Endothelial cell of umbilical vein (primary cell): ENCODE measurements at regions not wholly inside any gene's neighbourhood (a gene's known extent, or its start where the extent isn't known, plus 50 kb on each side); places are given as distances from the start of the nearest gene placed in this dataset.

Experiments
- BruUV-seq: library from RNA; stranded (reverse); fragments of 400-500 nt; replicated peaks from 2 replicates; lab custom pipeline; 2021; lab: Mats Ljungman, UMichigan
- CTCF ChIA-PET: fragments of 300-600, 350-600 bp; sonication (Branson Sonifier 250); formaldehyde crosslinking; loops from one replicate; lab custom pipeline; 2021; ENCODE audit warnings: antibody characterized with exemption, inconsistent platforms; lab: Charles Lee
- POLR2A ChIA-PET: fragments of 300-600, 350-600 bp; sonication (Branson Sonifier 250); formaldehyde crosslinking; loops from one replicate; lab custom pipeline; 2021; ENCODE audit warnings: antibody characterized with exemption, inconsistent platforms; lab: Charles Lee
- DNase-seq: peaks from one replicate; pipeline ENCODE4 v3.0.0-alpha.2; 2011; ENCODE audit warnings: low read depth, low spot score
- FAIRE-seq: peaks from 2 replicates; lab custom pipeline; 2011; peaks lifted over from hg19 to GRCh38; lab: Jason Lieb, UNC
- H2AFZ ChIP-seq: 2 replicates; pipeline ENCODE4 v1.6.0; 2012; ENCODE audit warnings: low read depth, low read length, control low read depth, inconsistent platforms
- H3K27ac ChIP-seq: 2 replicates; pipeline ENCODE4 v1.5.1; 2011; ENCODE audit warnings: low read depth, mild to moderate bottlenecking, control low read depth, low read length, moderate library complexity; ENCODE audit not compliant: insufficient read depth
- H3K27me3 ChIP-seq, 2 experiments: 2 replicates each; pipeline versions ENCODE4 v1.6.0 to v1.6.1; 2011; ENCODE audit warnings: low read length in 2 of 2, mixed read lengths in 1 of 2; ENCODE audit not compliant: control insufficient read depth in 2 of 2, insufficient read depth in 2 of 2
- H3K36me3 ChIP-seq, 2 experiments: 2 replicates in 1 of 2; 3 replicates in 1 of 2; pipeline ENCODE4 v1.5.1; 2011; ENCODE audit warnings: low read length in 2 of 2, mild to moderate bottlenecking in 1 of 2, moderate library complexity in 1 of 2; ENCODE audit not compliant: control insufficient read depth in 2 of 2, insufficient read depth in 2 of 2; ENCODE audit errors: extremely low read depth in 1 of 2
- H3K4me1 ChIP-seq: 3 replicates; pipeline ENCODE4 v1.5.1; 2011; ENCODE audit warnings: mild to moderate bottlenecking, low read length; ENCODE audit not compliant: control insufficient read depth, insufficient read depth; ENCODE audit errors: extremely low read depth
- H3K4me2 ChIP-seq: 2 replicates; pipeline ENCODE4 v1.6.1; 2011; ENCODE audit warnings: low read length, control low read depth, mixed read lengths; ENCODE audit not compliant: insufficient read depth
- H3K4me3 ChIP-seq, 3 experiments: fragments of 200-600 bp in 1 of 3; sonication (generic), shearing (Covaris generic) in 1 of 3; replicated peaks in 1 of 3; 2 replicates each; pipeline ENCODE4 v1.5.1; 2011 to 2016; ENCODE audit warnings: control low read depth in 3 of 3, low read length in 3 of 3, mild to moderate bottlenecking in 2 of 3, inconsistent platforms in 1 of 3, low read depth in 1 of 3, moderate library complexity in 1 of 3; ENCODE audit not compliant: insufficient read depth in 1 of 3
- H3K79me2 ChIP-seq: 2 replicates; pipeline ENCODE4 v1.6.0; 2012; ENCODE audit warnings: low read length, inconsistent platforms; ENCODE audit not compliant: control insufficient read depth, insufficient read depth
- H3K9ac ChIP-seq: replicated peaks from 2 replicates; pipeline ENCODE3; 2011; ENCODE audit warnings: low read length, control low read depth; ENCODE audit not compliant: insufficient read depth; ENCODE audit errors: extremely low read depth
- H3K9me1 ChIP-seq: replicated peaks from 3 replicates; pipeline ENCODE4 v1.6.0; 2011; ENCODE audit warnings: mild to moderate bottlenecking, low read length; ENCODE audit not compliant: control insufficient read depth, insufficient read depth; ENCODE audit errors: extremely low read depth
- H3K9me3 ChIP-seq: replicated peaks from 2 replicates; pipeline ENCODE4 v1.5.1; 2012; ENCODE audit warnings: low read length, inconsistent platforms; ENCODE audit not compliant: control insufficient read depth, insufficient read depth
- H4K20me1 ChIP-seq: replicated peaks from 2 replicates; pipeline ENCODE3; 2011; ENCODE audit warnings: mild to moderate bottlenecking, low read length; ENCODE audit not compliant: control insufficient read depth, insufficient read depth; ENCODE audit errors: extremely low read depth
- EZH2 ChIP-seq: IDR thresholded peaks from 2 replicates; pipeline ENCODE4 v1.6.1; 2012; ENCODE audit warnings: borderline replicate concordance, low read depth, mild to moderate bottlenecking, moderate library complexity, low read length, inconsistent platforms; ENCODE audit not compliant: severe bottlenecking
- FOS ChIP-seq: IDR thresholded peaks from 2 replicates; pipeline ENCODE4 v1.6.1; 2011; ENCODE audit warnings: mild to moderate bottlenecking, low read length, moderate library complexity, borderline replicate concordance; ENCODE audit not compliant: insufficient read depth
- GATA2 ChIP-seq: IDR thresholded peaks from 2 replicates; pipeline ENCODE4 v1.7.0; 2011; ENCODE audit warnings: low read depth, mild to moderate bottlenecking, moderate library complexity, mixed read lengths, low read length; ENCODE audit not compliant: insufficient read length, insufficient read depth
- JUN ChIP-seq: IDR thresholded peaks from 2 replicates; pipeline ENCODE4 v1.6.1; 2011; ENCODE audit warnings: borderline replicate concordance, low read depth; ENCODE audit not compliant: insufficient read length, insufficient read depth
- MYC ChIP-seq: IDR thresholded peaks from one replicate; pipeline ENCODE4 v1.6.1; 2011; ENCODE audit warnings: mild to moderate bottlenecking, low read depth, low read length
- POLR2A ChIP-seq: IDR thresholded peaks from 2 replicates; pipeline ENCODE4 v1.6.1; 2012; ENCODE audit warnings: low read depth, mild to moderate bottlenecking, control low read depth, low read length
- POLR2AphosphoS5 ChIP-seq: IDR thresholded peaks from 2 replicates; pipeline ENCODE4 v1.6.1; 2012; ENCODE audit warnings: low read depth, mild to moderate bottlenecking, control low read depth, low read length, moderate library complexity; ENCODE audit not compliant: insufficient read depth
- dilution Hi-C: fragments of 300-500 bp; cut with MboI; formaldehyde crosslinking; loops from one replicate; pipeline ENCODE4 v1.15.0; 2019; ENCODE audit warnings: low sequenced_read_pairs; ENCODE audit not compliant: extremely low pct_ligation_motif_present
- intact Hi-C: fragments of 100-400 bp; cut with micrococcal nuclease; formaldehyde crosslinking; loops from one replicate; pipeline ENCODE4 v1.10.0; 2022
- TF ChIP-seq, protein P1 (sequence below): IDR thresholded peaks from 2 replicates; pipeline ENCODE4 v1.6.1; 2011; ENCODE audit not compliant: insufficient read depth, insufficient read length
- TF ChIP-seq, protein P2 (sequence below), 2 donors: IDR thresholded peaks; 1 replicate in 1 of 2; 2 replicates in 1 of 2; pipeline ENCODE4 v1.5.1; 2011; ENCODE audit warnings: low read length in 2 of 2, mild to moderate bottlenecking in 2 of 2, moderate library complexity in 2 of 2, control low read depth in 1 of 2, inconsistent platforms in 1 of 2, low read depth in 1 of 2; ENCODE audit not compliant: insufficient read depth in 1 of 2; ENCODE audit errors: extremely low read depth in 1 of 2

DNA sequence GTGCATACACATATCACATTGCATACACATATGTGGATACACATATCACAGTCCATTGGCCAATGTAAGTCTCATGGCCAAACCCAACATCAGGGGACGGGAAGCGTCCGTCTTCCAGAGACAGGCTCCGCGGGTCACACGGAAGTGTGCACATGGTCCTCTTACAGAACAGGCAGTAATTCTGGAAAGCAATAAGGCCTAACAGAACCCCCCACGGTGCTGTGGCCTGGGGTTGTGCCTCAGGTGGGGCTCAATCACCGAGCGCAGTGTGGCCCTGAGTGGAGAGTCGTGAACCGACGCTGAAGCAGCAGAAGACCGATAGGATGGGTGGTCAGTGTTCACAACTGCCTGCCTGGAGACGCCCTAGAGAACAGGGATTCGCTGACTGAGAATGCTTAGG lies 857.3 kb downstream of the GALR1 start:
- H3K36me3 ChIP-seq, result no peaks in the 10 kb centered on the region
- H3K4me1 ChIP-seq, result no peaks in the 10 kb centered on the region
- CTCF ChIA-PET, result no interaction called here
- dilution Hi-C loops (no loop called here), intact Hi-C loops (no loop called here)
- POLR2A ChIA-PET, result no interaction called here
- H3K4me3 ChIP-seq, result no peak overlapping the region
- DNase-seq, result no peak
- H2AFZ ChIP-seq, result no peak overlapping the region
- no peak for TF ChIP-seq GATA2
- TF ChIP-seq FOS, result no peak
- no peak overlapping the region for H3K4me2 ChIP-seq
- no peaks in the 10 kb centered on the region for H3K79me2 ChIP-seq
- no peaks in the 10 kb centered on the region for H3K27me3 ChIP-seq
- H4K20me1 ChIP-seq, result no peaks in the 10 kb centered on the region
- no peaks in the 10 kb centered on the region for H3K9me1 ChIP-seq
- peaks cover 9% of the 10 kb centered on the region for H3K9me3 ChIP-seq
- no TSS peak for BruUV-seq
- FAIRE-seq, result no peak
- H3K27ac ChIP-seq, result no peak overlapping the region
- H3K9ac ChIP-seq, result no peak overlapping the region

DNA sequence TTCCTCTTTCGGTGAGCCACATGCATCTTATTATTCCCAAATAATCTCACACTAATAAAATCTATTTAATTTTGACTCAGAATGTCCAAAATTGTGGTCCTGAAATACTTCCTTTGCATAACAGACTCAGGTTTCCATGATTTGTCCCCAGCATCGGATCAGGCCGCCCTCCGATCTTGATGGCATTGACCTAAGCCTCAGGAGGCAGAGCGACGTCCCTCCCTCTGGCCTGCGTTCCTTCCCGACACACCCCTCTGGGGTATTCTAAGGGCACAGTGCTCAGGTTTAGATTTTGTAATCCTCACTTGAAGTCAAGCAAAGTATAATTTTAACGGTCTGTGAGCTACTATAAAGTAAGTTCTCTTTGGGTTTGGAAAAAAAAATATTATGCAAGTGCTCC lies 857.7 kb downstream of the GALR1 start:
- H3K9me1 ChIP-seq, result no peaks in the 10 kb centered on the region
- no peak overlapping the region for H3K9ac ChIP-seq
- H3K79me2 ChIP-seq, result no peaks in the 10 kb centered on the region
- CTCF ChIA-PET, result no interaction called here
- TF ChIP-seq GATA2 (no peak), MYC (no peak), JUN (no peak), FOS (no peak), POLR2A (no peak), EZH2 (no peak), POLR2AphosphoS5 (no peak)
- TF ChIP-seq, protein P1, sequence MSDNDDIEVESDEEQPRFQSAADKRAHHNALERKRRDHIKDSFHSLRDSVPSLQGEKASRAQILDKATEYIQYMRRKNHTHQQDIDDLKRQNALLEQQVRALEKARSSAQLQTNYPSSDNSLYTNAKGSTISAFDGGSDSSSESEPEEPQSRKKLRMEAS, result no peak
- TF ChIP-seq, protein P2, sequence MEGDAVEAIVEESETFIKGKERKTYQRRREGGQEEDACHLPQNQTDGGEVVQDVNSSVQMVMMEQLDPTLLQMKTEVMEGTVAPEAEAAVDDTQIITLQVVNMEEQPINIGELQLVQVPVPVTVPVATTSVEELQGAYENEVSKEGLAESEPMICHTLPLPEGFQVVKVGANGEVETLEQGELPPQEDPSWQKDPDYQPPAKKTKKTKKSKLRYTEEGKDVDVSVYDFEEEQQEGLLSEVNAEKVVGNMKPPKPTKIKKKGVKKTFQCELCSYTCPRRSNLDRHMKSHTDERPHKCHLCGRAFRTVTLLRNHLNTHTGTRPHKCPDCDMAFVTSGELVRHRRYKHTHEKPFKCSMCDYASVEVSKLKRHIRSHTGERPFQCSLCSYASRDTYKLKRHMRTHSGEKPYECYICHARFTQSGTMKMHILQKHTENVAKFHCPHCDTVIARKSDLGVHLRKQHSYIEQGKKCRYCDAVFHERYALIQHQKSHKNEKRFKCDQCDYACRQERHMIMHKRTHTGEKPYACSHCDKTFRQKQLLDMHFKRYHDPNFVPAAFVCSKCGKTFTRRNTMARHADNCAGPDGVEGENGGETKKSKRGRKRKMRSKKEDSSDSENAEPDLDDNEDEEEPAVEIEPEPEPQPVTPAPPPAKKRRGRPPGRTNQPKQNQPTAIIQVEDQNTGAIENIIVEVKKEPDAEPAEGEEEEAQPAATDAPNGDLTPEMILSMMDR (IDR thresholded peaks at IDR 0.05; ENCODE audit: extremely low read depth in 1 of 2, insufficient read depth in 1 of 2, low read depth in 1 of 2, low read length in 2 of 2), result no peak
- H4K20me1 ChIP-seq, result no peaks in the 10 kb centered on the region
- dilution Hi-C loops, result no loop called here
- BruUV-seq, result no TSS peak
- no peak overlapping the region for H3K27ac ChIP-seq
- H2AFZ ChIP-seq, result no peak overlapping the region
- POLR2A ChIA-PET, result no interaction called here
- intact Hi-C loops, result no loop called here
- peaks cover 9% of the 10 kb centered on the region for H3K9me3 ChIP-seq
- H3K4me1 ChIP-seq, result no peaks in the 10 kb centered on the region
- H3K4me3 ChIP-seq, result no peak overlapping the region
- H3K36me3 ChIP-seq, result no peaks in the 10 kb centered on the region
- H3K27me3 ChIP-seq, result no peaks in the 10 kb centered on the region
- FAIRE-seq, result no peak
- H3K4me2 ChIP-seq, result no peak overlapping the region
- no peak for DNase-seq
